ENCODE measurements at regions not wholly inside any gene's neighbourhood (a gene's known extent, or its start where the extent isn't known, plus 50 kb on each side); places are given as distances from the start of the nearest gene placed in this dataset.
"Not testable (repeated sequence)": the region's sequence is repeated elsewhere in the genome, so short reads cannot be mapped to it uniquely, and the experiment has no call there.

GRCh38 chr4:49575250-49575649, 589.2 kb downstream of the CWH43 start:
- H3K27me3 ChIP-seq; intact Hi-C loops (cut with DNase I); H3K27ac ChIP-seq; H3K4me3 ChIP-seq; H3K4me1 ChIP-seq; H3K36me3 ChIP-seq; ATAC-seq; FAIRE-seq; H3K9me3 ChIP-seq: not testable (repeated sequence)
- WGBS, 2 donors: 26 to 34% methylated on average over 4 of the region's 4 CpGs
- peak in 1 of 6 donors; percentile 41 for DNase-seq

DNA sequence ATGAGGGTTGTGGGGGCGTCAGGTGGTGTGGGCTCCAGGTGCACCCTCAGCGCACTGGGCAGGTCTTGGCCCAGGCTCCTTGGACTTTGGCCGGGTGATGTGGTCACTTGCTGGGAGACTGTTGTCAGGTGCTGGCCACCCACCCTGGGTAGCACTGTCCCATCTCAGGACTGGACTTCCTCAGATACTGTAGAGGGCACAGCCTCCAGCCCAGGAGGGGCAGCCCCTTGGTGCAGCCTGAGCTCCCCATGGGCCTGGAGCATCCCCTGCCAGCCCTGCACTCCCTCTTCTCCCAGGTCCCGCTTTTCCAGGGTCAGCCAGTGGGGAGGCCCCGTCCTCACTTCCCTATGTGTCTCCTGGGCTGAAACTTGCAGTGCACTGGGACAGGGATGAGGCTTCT, 592.3 kb downstream of the CWH43 start:
- H3K27me3 ChIP-seq; ATAC-seq; H3K4me1 ChIP-seq; H3K36me3 ChIP-seq; FAIRE-seq; intact Hi-C loops (cut with DNase I); H3K4me3 ChIP-seq; H3K27ac ChIP-seq; H3K9me3 ChIP-seq: not testable (repeated sequence)
- DNase-seq: peak in 1 of 6 donors; percentile 38
- 43 to 54% methylated on average over 4 to 5 of the region's 5 CpGs for WGBS, 2 donors

DNA sequence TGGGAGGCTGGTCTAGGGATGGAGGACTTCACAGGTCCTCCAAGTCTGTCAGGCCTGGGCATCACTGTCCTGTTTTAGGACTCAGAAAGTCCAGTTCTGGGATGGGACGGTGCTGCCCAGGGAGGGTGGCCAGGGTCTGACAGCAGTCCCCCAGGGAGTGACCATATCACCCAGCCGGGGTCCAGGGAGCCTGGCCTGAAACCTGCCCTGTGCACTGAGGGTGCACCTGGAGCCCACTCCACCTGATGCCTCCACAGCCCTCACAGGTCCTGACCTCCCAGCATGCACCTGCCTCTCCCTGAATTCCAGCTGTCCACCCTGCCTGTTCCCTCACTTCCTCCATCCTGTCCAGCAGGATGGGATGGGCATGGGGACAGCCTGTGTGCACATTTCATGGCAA, 592.8 kb downstream of the CWH43 start:
- DNase-seq: peak in 1 of 6 donors; percentile 62
- intact Hi-C loops (cut with DNase I); H3K4me1 ChIP-seq; H3K9me3 ChIP-seq; H3K27ac ChIP-seq; H3K27me3 ChIP-seq; H3K4me3 ChIP-seq; H3K36me3 ChIP-seq; FAIRE-seq; ATAC-seq: not testable (repeated sequence)
- 51 to 71% methylated on average over 1 to 2 of the region's 2 CpGs for WGBS, 2 donors

DNA sequence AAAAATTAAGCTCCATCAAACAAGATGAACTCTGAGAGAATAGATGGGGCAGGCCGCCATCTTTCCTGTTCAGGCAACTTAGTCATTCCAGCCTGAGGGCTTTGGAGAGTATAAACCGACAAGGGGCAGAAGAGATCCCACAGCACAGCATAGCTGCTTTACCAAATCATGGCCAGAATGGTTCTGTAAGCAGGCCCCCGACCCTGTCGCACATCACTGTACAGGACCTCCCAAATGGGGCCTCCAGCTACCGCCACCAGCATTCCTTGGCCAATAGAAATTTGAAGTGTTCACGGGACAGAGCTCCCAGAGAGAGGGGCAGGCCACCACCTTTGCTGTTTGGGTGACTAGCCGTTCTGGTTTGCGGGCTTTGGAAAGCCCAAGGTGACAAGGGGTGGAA, 594.1 kb downstream of the CWH43 start:
- H3K9me3 ChIP-seq; H3K36me3 ChIP-seq; FAIRE-seq; DNase-seq; H3K27me3 ChIP-seq; intact Hi-C loops (cut with DNase I); H3K4me1 ChIP-seq; H3K27ac ChIP-seq; H3K4me3 ChIP-seq; ATAC-seq: not testable (repeated sequence)
- 44 to 52% methylated on average over 5 to 8 of the region's 8 CpGs for WGBS, 2 donors

DNA sequence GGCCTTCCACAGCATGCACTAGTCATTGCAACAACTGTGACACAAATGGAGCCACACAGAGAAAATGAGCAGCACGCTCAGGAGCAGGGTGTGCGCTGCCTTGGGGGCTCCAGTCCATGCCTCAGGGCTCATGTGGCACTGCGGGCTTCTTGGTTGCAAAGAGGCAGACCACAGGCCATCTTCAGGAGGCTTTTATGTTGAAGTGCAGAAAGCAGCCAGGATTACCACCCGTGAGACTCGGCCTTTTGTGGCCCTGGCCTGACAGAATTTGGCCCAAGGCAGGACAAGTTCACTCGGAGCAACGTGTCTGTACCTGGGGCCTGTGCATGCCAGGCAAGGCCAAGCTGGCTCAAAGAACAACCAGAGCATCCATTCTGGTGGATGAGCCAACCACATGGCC, 602.3 kb downstream of the CWH43 start:
- H3K9me3 ChIP-seq; intact Hi-C loops (cut with DNase I); ATAC-seq; H3K27me3 ChIP-seq; FAIRE-seq; DNase-seq; H3K27ac ChIP-seq; H3K4me3 ChIP-seq; H3K36me3 ChIP-seq; H3K4me1 ChIP-seq: not testable (repeated sequence)
- WGBS, 2 donors: 31 to 34% methylated on average over 6 of the region's 7 CpGs

DNA sequence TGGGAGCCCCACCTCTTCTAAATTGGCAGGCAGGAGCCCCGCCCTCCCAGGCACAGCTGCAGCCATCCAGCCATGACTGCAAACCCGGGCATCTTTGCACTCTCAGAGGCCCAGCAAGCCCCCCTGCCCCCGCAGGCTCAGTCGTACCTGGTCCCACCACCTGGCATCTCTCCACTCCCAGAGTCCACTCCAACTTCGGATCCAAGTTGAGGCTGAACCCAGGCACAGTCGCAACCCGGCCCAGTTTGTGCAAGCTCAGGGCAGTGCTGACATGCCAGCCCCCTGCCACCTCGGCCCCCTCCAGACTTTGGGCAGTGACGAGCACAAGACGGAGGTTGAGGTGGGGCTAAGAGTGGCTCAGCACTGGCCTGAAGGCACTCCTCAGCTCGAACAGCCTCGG, 632.4 kb downstream of the CWH43 start:
- WGBS, 2 donors: 43 to 48% methylated on average over 12 of the region's 12 CpGs
- DNase-seq; intact Hi-C loops (cut with DNase I); FAIRE-seq; H3K27me3 ChIP-seq; H3K9me3 ChIP-seq; H3K27ac ChIP-seq; H3K36me3 ChIP-seq; H3K4me3 ChIP-seq; H3K4me1 ChIP-seq; ATAC-seq: not testable (repeated sequence)

DNA sequence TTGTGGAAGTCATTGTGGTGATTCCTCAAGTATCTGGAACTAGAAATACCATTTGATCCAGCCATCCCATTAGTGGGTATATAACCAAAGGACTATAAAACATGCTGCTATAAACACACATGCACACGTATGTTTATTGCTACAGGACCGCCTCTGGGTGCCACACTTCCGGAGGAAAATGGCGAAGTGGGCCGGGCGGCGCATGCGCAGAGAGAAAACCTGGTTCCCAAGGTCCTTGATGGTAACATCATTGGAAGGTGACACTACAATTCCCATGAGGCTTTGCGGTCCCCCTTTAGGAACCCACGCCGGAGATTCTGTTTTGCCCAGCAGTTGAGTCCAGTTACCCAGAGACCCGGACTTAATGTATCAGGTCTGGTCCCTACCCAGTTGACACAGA, 640.4 kb downstream of the CWH43 start:
- H3K9me3 ChIP-seq; H3K4me3 ChIP-seq; intact Hi-C loops (cut with DNase I); FAIRE-seq; H3K4me1 ChIP-seq; ATAC-seq; H3K27ac ChIP-seq; H3K36me3 ChIP-seq; H3K27me3 ChIP-seq; DNase-seq: not testable (repeated sequence)
- 64 to 72% methylated on average over 10 to 12 of the region's 12 CpGs for WGBS, 2 donors
